ENCODE measurements at regions not wholly inside any gene's neighbourhood (a gene's known extent, or its start where the extent isn't known, plus 50 kb on each side); places are given as distances from the start of the nearest gene placed in this dataset.

DNA sequence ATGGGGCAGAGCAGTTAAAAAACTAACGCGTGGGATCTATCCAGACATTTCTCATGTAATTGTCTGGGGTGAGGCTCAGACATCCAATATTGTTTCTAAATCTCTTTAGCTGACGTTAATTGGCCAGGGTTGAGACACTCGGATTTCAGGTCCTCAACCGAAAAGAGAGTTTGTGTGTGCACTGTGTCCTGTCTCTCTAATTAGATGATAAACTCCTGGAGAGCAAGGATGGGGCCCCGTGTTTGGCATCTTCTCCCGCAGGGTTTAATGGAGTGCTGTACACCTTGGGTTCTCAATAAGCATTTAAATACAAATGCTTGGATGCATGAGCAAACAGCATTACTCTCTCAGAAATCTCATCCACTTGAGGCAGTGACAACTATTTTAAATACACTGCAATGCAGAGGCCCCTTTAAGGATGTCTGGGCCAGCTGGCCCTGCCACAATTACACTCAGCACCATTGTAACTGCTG is 139.6 kb downstream of the MTX3 start:
- TF ChIP-seq MED1 (CRISPR knock-in tag; IDR thresholded peaks at IDR 0.05) (no peak), SMC3 (IDR thresholded peaks at IDR 0.05; ENCODE audit: low read length) (no peak), ZNF451 (CRISPR knock-in tag; IDR thresholded peaks at IDR 0.05) (no peak), BHLHE40 (IDR thresholded peaks at IDR 0.05; ENCODE audit: low read length) (no peak), ZNF777 (CRISPR knock-in tag; IDR thresholded peaks at IDR 0.05) (no peak), IRX3 (CRISPR knock-in tag; IDR thresholded peaks at IDR 0.05; ENCODE audit: borderline replicate concordance, low read depth) (no peak), ARNTL (CRISPR knock-in tag; IDR thresholded peaks at IDR 0.05) (no peak), EZH2 (conservative IDR thresholded peaks at IDR 0.05; ENCODE audit: low read depth, low read length) (no peak), MYNN (CRISPR knock-in tag; IDR thresholded peaks at IDR 0.05; ENCODE audit: low read depth) (no peak), FOXM1 (CRISPR knock-in tag; IDR thresholded peaks at IDR 0.05) (no peak), ZKSCAN1 (IDR thresholded peaks at IDR 0.05; ENCODE audit: low read length) (no peak)
- TF ChIP-seq, protein P1, sequence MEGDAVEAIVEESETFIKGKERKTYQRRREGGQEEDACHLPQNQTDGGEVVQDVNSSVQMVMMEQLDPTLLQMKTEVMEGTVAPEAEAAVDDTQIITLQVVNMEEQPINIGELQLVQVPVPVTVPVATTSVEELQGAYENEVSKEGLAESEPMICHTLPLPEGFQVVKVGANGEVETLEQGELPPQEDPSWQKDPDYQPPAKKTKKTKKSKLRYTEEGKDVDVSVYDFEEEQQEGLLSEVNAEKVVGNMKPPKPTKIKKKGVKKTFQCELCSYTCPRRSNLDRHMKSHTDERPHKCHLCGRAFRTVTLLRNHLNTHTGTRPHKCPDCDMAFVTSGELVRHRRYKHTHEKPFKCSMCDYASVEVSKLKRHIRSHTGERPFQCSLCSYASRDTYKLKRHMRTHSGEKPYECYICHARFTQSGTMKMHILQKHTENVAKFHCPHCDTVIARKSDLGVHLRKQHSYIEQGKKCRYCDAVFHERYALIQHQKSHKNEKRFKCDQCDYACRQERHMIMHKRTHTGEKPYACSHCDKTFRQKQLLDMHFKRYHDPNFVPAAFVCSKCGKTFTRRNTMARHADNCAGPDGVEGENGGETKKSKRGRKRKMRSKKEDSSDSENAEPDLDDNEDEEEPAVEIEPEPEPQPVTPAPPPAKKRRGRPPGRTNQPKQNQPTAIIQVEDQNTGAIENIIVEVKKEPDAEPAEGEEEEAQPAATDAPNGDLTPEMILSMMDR (CRISPR knock-in tag; IDR thresholded peaks at IDR 0.05) = no peak
- TF ChIP-seq, protein P2, sequence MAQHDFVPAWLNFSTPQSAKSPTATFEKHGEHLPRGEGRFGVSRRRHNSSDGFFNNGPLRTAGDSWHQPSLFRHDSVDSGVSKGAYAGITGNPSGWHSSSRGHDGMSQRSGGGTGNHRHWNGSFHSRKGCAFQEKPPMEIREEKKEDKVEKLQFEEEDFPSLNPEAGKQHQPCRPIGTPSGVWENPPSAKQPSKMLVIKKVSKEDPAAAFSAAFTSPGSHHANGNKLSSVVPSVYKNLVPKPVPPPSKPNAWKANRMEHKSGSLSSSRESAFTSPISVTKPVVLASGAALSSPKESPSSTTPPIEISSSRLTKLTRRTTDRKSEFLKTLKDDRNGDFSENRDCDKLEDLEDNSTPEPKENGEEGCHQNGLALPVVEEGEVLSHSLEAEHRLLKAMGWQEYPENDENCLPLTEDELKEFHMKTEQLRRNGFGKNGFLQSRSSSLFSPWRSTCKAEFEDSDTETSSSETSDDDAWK (CRISPR knock-in tag; IDR thresholded peaks at IDR 0.05) = no peak
